ENCODE measurements at regions not wholly inside any gene's neighbourhood (a gene's known extent, or its start where the extent isn't known, plus 50 kb on each side); places are given as distances from the start of the nearest gene placed in this dataset.

- ATAC-seq (no peak), DNase-seq (no peak)
- TF ChIP-seq CTCF (IDR thresholded peaks at IDR 0.05) (no peak), POLR2A (IDR thresholded peaks at IDR 0.05) (no peak)
- no peak overlapping the region for H3K27ac ChIP-seq
- H3K36me3 ChIP-seq (replicated peaks in 1 of 2; ENCODE audit: insufficient read depth in 1 of 2, low read depth in 2 of 2) = no peaks in the 10 kb centered on the region
- 88 to 100% methylated on average over 1 of the region's 1 CpG for WGBS, 2 donors
- H3K27me3 ChIP-seq = no peaks in the 10 kb centered on the region
- H3K9me3 ChIP-seq = peaks cover 0 to 11% (median 0%) of the 10 kb centered on the region in 3 donors
- no peaks in the 10 kb centered on the region for H3K4me1 ChIP-seq
- H3K4me3 ChIP-seq = no peak overlapping the region
- intact Hi-C loops (cut with DNase I) = no loop called here
Observed at GRCh38 chr1:177891809-177892208, 78.0 kb downstream of the SEC16B start.

GRCh38 chr1:177890479-177890878, 79.4 kb downstream of the SEC16B start:
- Histone ChIP-seq H3K4me3 (no peak overlapping the region), H3K27ac (no peak overlapping the region), H3K27me3 (no peaks in the 10 kb centered on the region), H3K9me3 (peaks cover 0 to 11% (median 0%) of the 10 kb centered on the region in 3 donors), H3K36me3 (replicated peaks in 1 of 2; ENCODE audit: insufficient read depth in 1 of 2, low read depth in 2 of 2) (no peaks in the 10 kb centered on the region), H3K4me1 (no peaks in the 10 kb centered on the region)
- no peak for TF ChIP-seq POLR2A (IDR thresholded peaks at IDR 0.05)
- no peak for TF ChIP-seq CTCF (IDR thresholded peaks at IDR 0.05)
- intact Hi-C loops (cut with DNase I) = no loop called here
- DNase-seq = no peak
- WGBS, 2 donors = 18 to 56% methylated on average over 1 of the region's 1 CpG
- ATAC-seq = no peak

GRCh38 chr1:177884479-177885021, 85.3 kb downstream of the SEC16B start:
- ATAC-seq (no peak), DNase-seq (no peak)
- Histone ChIP-seq H3K27ac (no peak overlapping the region), H3K9me3 (no peaks in the 10 kb centered on the region), H3K27me3 (no peaks in the 10 kb centered on the region), H3K4me3 (no peak overlapping the region), H3K36me3 (replicated peaks in 1 of 2; ENCODE audit: insufficient read depth in 1 of 2, low read depth in 2 of 2) (no peaks in the 10 kb centered on the region), H3K4me1 (no peaks in the 10 kb centered on the region)
- intact Hi-C loops (cut with DNase I) = no loop called here
- no peak for TF ChIP-seq CTCF (IDR thresholded peaks at IDR 0.05)
- no peak for TF ChIP-seq POLR2A (IDR thresholded peaks at IDR 0.05)

GRCh38 chr1:177883581-177883980, 86.3 kb downstream of the SEC16B start:
- DNase-seq (no peak), ATAC-seq (no peak)
- Histone ChIP-seq H3K27ac (no peak overlapping the region), H3K4me1 (no peaks in the 10 kb centered on the region), H3K4me3 (no peak overlapping the region), H3K9me3 (no peaks in the 10 kb centered on the region), H3K27me3 (no peaks in the 10 kb centered on the region), H3K36me3 (replicated peaks in 1 of 2; ENCODE audit: insufficient read depth in 1 of 2, low read depth in 2 of 2) (no peaks in the 10 kb centered on the region)
- WGBS, 2 donors = 91 to 96% methylated on average over 3 of the region's 3 CpGs
- intact Hi-C loops (cut with DNase I) = no loop called here
- TF ChIP-seq POLR2A (IDR thresholded peaks at IDR 0.05) = no peak
- no peak for TF ChIP-seq CTCF (IDR thresholded peaks at IDR 0.05)

GRCh38 chr1:177880339-177880891, 89.4 kb downstream of the SEC16B start:
- H3K9me3 ChIP-seq = no peaks in the 10 kb centered on the region
- 74 to 82% methylated on average over 7 of the region's 7 CpGs for WGBS, 2 donors
- no peak for TF ChIP-seq CTCF (IDR thresholded peaks at IDR 0.05)
- H3K27ac ChIP-seq = no peak overlapping the region
- no peak for DNase-seq
- no peaks in the 10 kb centered on the region for H3K27me3 ChIP-seq
- intact Hi-C loops (cut with DNase I) = no loop called here
- H3K4me3 ChIP-seq = no peak overlapping the region
- no peaks in the 10 kb centered on the region for H3K4me1 ChIP-seq
- H3K36me3 ChIP-seq (replicated peaks in 1 of 2; ENCODE audit: insufficient read depth in 1 of 2, low read depth in 2 of 2) = no peaks in the 10 kb centered on the region
- no peak for ATAC-seq
